IPS-15b (cell line): ENCODE measurements at regions not wholly inside any gene's neighbourhood (a gene's known extent, or its start where the extent isn't known, plus 50 kb on each side); places are given as distances from the start of the nearest gene placed in this dataset.

Experiments
- H3K27me3 ChIP-seq: one replicate; pipeline ENCODE4 v1.6.1; 2013; ENCODE audit warnings: low read length; ENCODE audit not compliant: control insufficient read depth, insufficient read depth
- H3K36me3 ChIP-seq: one replicate; pipeline ENCODE4 v1.6.1; 2013; ENCODE audit warnings: low read length; ENCODE audit not compliant: control insufficient read depth, insufficient read depth
- H3K4me1 ChIP-seq: one replicate; pipeline ENCODE4 v1.6.1; 2013; ENCODE audit warnings: mild to moderate bottlenecking, low read length; ENCODE audit not compliant: control insufficient read depth, insufficient read depth
- H3K4me3 ChIP-seq: one replicate; pipeline ENCODE4 v1.5.1; 2013; ENCODE audit warnings: low read depth, low read length
- H3K9ac ChIP-seq: one replicate; pipeline ENCODE4 v1.6.1; 2013; ENCODE audit warnings: low read depth, mild to moderate bottlenecking, low read length
- H3K9me3 ChIP-seq: one replicate; pipeline ENCODE4 v1.6.1; 2013; ENCODE audit warnings: mild to moderate bottlenecking, low read length; ENCODE audit not compliant: control insufficient read depth, insufficient read depth

GRCh38 chr15:62950462-62950931 is 92.0 kb upstream of the TPM1 start:
- H3K4me3 ChIP-seq: no peak overlapping the region

GRCh38 chr15:62951481-62951880 is 91.1 kb upstream of the TPM1 start:
- peaks cover 3% of the 10 kb centered on the region for H3K4me1 ChIP-seq
- H3K4me3 ChIP-seq: no peak overlapping the region
- H3K36me3 ChIP-seq: no peaks in the 10 kb centered on the region
- peaks cover 4% of the 10 kb centered on the region for H3K27me3 ChIP-seq
- no peaks in the 10 kb centered on the region for H3K9me3 ChIP-seq
- H3K9ac ChIP-seq: no peak overlapping the region

More at GRCh38 chr15:62950462-62950931, 92.0 kb upstream of the TPM1 start:
- no peaks in the 10 kb centered on the region for H3K9me3 ChIP-seq
- no peaks in the 10 kb centered on the region for H3K36me3 ChIP-seq
- peaks cover 3% of the 10 kb centered on the region for H3K4me1 ChIP-seq
- H3K27me3 ChIP-seq: peaks cover 4% of the 10 kb centered on the region
- H3K9ac ChIP-seq: no peak overlapping the region

- H3K9me3 ChIP-seq: no peaks in the 10 kb centered on the region
- no peak overlapping the region for H3K4me3 ChIP-seq
- H3K9ac ChIP-seq: no peak overlapping the region
Measured at GRCh38 chr15:62953021-62953420, 89.5 kb upstream of the TPM1 start.

GRCh38 chr15:62953496-62954045 is 89.0 kb upstream of the TPM1 start:
- no peaks in the 10 kb centered on the region for H3K9me3 ChIP-seq
- no peak overlapping the region for H3K4me3 ChIP-seq
- no peaks in the 10 kb centered on the region for H3K27me3 ChIP-seq
- peaks cover 3% of the 10 kb centered on the region for H3K4me1 ChIP-seq
- no peak overlapping the region for H3K9ac ChIP-seq
- no peaks in the 10 kb centered on the region for H3K36me3 ChIP-seq

More at GRCh38 chr15:62953021-62953420, 89.5 kb upstream of the TPM1 start:
- no peaks in the 10 kb centered on the region for H3K27me3 ChIP-seq
- peaks cover 3% of the 10 kb centered on the region for H3K4me1 ChIP-seq
- H3K36me3 ChIP-seq: no peaks in the 10 kb centered on the region

GRCh38 chr15:62957130-62957529 is 85.4 kb upstream of the TPM1 start:
- no peak overlapping the region for H3K4me3 ChIP-seq
- H3K27me3 ChIP-seq: no peaks in the 10 kb centered on the region
- no peaks in the 10 kb centered on the region for H3K36me3 ChIP-seq
- no peak overlapping the region for H3K9ac ChIP-seq
- H3K9me3 ChIP-seq: no peaks in the 10 kb centered on the region
- peaks cover 3% of the 10 kb centered on the region for H3K4me1 ChIP-seq

GRCh38 chr15:62958528-62959363 is 83.8 kb upstream of the TPM1 start:
- Histone ChIP-seq H3K4me1 (no peaks in the 10 kb centered on the region), H3K36me3 (no peaks in the 10 kb centered on the region), H3K9ac (no peak overlapping the region), H3K27me3 (no peaks in the 10 kb centered on the region), H3K4me3 (no peak overlapping the region), H3K9me3 (no peaks in the 10 kb centered on the region)

GRCh38 chr15:62961134-62961533 is 81.4 kb upstream of the TPM1 start:
- no peak overlapping the region for H3K9ac ChIP-seq
- H3K36me3 ChIP-seq: no peaks in the 10 kb centered on the region
- H3K4me1 ChIP-seq: no peaks in the 10 kb centered on the region
- no peaks in the 10 kb centered on the region for H3K9me3 ChIP-seq
- no peaks in the 10 kb centered on the region for H3K27me3 ChIP-seq
- H3K4me3 ChIP-seq: no peak overlapping the region

- Histone ChIP-seq H3K4me1 (no peaks in the 10 kb centered on the region), H3K27me3 (no peaks in the 10 kb centered on the region), H3K9ac (no peak overlapping the region), H3K9me3 (no peaks in the 10 kb centered on the region), H3K4me3 (no peak overlapping the region), H3K36me3 (no peaks in the 10 kb centered on the region)
Measured at GRCh38 chr15:62962101-62962995, 80.2 kb upstream of the TPM1 start.

GRCh38 chr15:62964251-62964650 is 78.3 kb upstream of the TPM1 start:
- Histone ChIP-seq H3K36me3 (no peaks in the 10 kb centered on the region), H3K9me3 (no peaks in the 10 kb centered on the region), H3K4me1 (peaks cover 4% of the 10 kb centered on the region), H3K9ac (no peak overlapping the region), H3K27me3 (no peaks in the 10 kb centered on the region), H3K4me3 (no peak overlapping the region)

- no peaks in the 10 kb centered on the region for H3K27me3 ChIP-seq
- H3K9ac ChIP-seq: no peak overlapping the region
- no peaks in the 10 kb centered on the region for H3K36me3 ChIP-seq
- no peaks in the 10 kb centered on the region for H3K9me3 ChIP-seq
- H3K4me1 ChIP-seq: peaks cover 4% of the 10 kb centered on the region
- no peak overlapping the region for H3K4me3 ChIP-seq
Measured at GRCh38 chr15:62966294-62967078, 76.1 kb upstream of the TPM1 start.

- peaks cover 4% of the 10 kb centered on the region for H3K4me1 ChIP-seq
- no peaks in the 10 kb centered on the region for H3K36me3 ChIP-seq
- H3K4me3 ChIP-seq: no peak overlapping the region
- H3K27me3 ChIP-seq: no peaks in the 10 kb centered on the region
- H3K9ac ChIP-seq: no peak overlapping the region
- no peaks in the 10 kb centered on the region for H3K9me3 ChIP-seq
Measured at GRCh38 chr15:62968699-62969098, 73.8 kb upstream of the TPM1 start.
